ENCODE measurements at regions not wholly inside any gene's neighbourhood (a gene's known extent, or its start where the extent isn't known, plus 50 kb on each side); places are given as distances from the start of the nearest gene placed in this dataset.

- no peak for TF ChIP-seq CTCF (conservative IDR thresholded peaks at IDR 0.05; ENCODE audit: low read length)
- DNase-seq (ENCODE audit: low read depth) = no peak
- H3K4me3 ChIP-seq (ENCODE audit: low read length) = no peak overlapping the region
Measured at GRCh38 chr16:56038564-56039098, 152.7 kb upstream of the GNAO1 start.

- no peak for TF ChIP-seq CTCF (conservative IDR thresholded peaks at IDR 0.05; ENCODE audit: low read length)
- no peak for DNase-seq (ENCODE audit: low read depth)
- H3K4me3 ChIP-seq (ENCODE audit: low read length) = no peak overlapping the region
Measured at GRCh38 chr16:56032072-56032471, 156.9 kb upstream of the CES5A start.

GRCh38 chr16:56029026-56029425, 153.9 kb upstream of the CES5A start:
- no peak for DNase-seq (ENCODE audit: low read depth)
- no peak overlapping the region for H3K4me3 ChIP-seq (ENCODE audit: low read length)
- TF ChIP-seq CTCF (conservative IDR thresholded peaks at IDR 0.05; ENCODE audit: low read length) = no peak

- no peak overlapping the region for H3K4me3 ChIP-seq (ENCODE audit: low read length)
- no peak for DNase-seq (ENCODE audit: low read depth)
- no peak for TF ChIP-seq CTCF (conservative IDR thresholded peaks at IDR 0.05; ENCODE audit: low read length)
Measured at GRCh38 chr16:56022818-56023217, 147.6 kb upstream of the CES5A start.

GRCh38 chr16:56019274-56019673, 144.1 kb upstream of the CES5A start:
- no peak for DNase-seq (ENCODE audit: low read depth)
- TF ChIP-seq CTCF (conservative IDR thresholded peaks at IDR 0.05; ENCODE audit: low read length) = no peak
- no peak overlapping the region for H3K4me3 ChIP-seq (ENCODE audit: low read length)

- no peak overlapping the region for H3K4me3 ChIP-seq (ENCODE audit: low read length)
- no peak for TF ChIP-seq CTCF (conservative IDR thresholded peaks at IDR 0.05; ENCODE audit: low read length)
- peak; percentile 5 for DNase-seq (ENCODE audit: low read depth)
Measured at GRCh38 chr16:56013962-56014552, 138.9 kb upstream of the CES5A start.

- TF ChIP-seq CTCF (conservative IDR thresholded peaks at IDR 0.05; ENCODE audit: low read length) = no peak
- H3K4me3 ChIP-seq (ENCODE audit: low read length) = no peak overlapping the region
- no peak for DNase-seq (ENCODE audit: low read depth)
Measured at GRCh38 chr16:56012482-56012811, 137.3 kb upstream of the CES5A start.
